Dermis microvascular lymphatic vessel endothelial cell (primary cell): ENCODE measurements at regions not wholly inside any gene's neighbourhood (a gene's known extent, or its start where the extent isn't known, plus 50 kb on each side); places are given as distances from the start of the nearest gene placed in this dataset.

Experiments
- DNase-seq, 2 donors: peaks; one replicate each; pipeline versions ENCODE4 v3.0.0 to v3.0.0-alpha.2; 2010; ENCODE audit warnings: low read depth in 2 of 2

DNA sequence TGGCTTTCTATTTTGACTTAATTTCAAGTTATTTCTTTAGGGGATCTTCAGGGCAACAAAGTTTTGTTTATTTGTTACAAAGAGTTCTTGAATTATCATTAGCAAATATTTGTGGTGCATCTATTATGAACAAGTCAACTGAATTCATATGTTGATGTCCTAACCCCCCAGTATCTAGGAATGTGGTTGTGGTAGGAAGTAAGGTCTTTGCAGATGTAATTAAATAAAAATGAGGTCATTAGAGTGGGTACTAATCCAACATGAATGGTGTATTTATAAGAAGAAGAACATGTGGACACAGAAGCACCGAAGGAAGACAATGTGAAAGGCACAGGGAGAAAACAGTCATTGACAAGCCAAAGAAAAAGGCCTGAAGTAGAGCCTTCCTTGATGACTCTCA, 474.0 kb upstream of the DAB2 start:
- no peak for DNase-seq

- no peak for DNase-seq
Measured at GRCh38 chr5:39896706-39897105, 471.9 kb upstream of the DAB2 start.

DNA sequence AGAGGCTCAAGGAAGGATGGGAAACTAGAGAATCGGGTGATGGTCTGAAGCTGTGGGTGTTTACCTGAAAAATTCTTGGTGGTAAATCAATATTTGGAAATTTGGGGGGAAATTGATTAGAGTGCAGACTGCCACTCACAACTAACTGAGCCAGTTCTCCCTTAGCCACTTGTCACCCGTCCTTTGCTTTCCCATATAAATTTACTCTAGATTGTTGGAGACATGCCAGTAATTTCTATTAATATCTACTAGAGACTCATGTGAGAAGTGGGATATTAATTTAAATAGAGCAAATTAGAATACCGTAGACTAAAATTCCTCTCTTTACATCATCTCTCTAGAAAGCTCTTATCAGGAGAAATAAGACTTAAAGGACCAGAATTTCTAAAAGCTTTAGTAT, 471.3 kb upstream of the DAB2 start:
- no peak for DNase-seq

DNA sequence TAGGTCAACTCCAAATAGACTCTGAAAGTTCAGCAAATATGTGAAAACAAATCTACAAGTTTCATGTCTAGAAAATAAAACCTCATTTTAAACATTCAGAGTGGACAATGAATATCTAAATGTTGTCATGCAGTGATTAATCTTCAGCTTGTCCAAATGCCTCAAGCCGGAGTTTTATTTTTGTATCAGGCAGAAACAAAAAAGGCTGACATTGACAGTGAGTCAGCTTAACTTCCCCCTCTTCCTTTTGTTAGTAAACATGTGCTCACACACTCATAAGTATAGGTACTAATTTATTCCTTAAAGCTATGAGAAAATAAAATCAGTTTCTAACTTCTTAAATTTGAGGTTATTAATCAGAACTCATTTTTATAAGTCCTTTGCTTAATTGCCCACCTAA, 467.9 kb upstream of the DAB2 start:
- DNase-seq, result peak in 1 of 2 donors; percentile 64

- DNase-seq, result peak in 1 of 2 donors; percentile 12
Measured at GRCh38 chr5:39891376-39891775, 466.6 kb upstream of the DAB2 start.

DNA sequence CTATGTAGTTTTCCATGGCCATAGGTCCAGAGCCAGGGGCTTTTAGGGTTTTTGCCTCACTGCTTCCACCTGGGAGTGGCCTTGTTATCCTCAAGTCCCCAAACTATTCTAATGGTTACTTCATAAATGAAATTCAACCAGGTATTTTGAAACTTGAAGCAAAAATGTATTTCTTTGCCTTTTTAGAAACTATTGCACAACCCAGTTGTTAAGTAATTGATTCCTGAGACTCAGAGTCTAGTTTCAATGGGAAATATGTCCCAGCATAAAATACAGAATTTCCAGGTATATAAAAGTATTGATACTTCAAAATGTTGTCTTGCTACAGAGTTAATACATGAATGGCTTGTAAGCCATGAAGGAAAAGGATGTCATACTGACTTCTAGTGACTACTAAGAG, 456.2 kb upstream of the DAB2 start:
- no peak for DNase-seq

DNA sequence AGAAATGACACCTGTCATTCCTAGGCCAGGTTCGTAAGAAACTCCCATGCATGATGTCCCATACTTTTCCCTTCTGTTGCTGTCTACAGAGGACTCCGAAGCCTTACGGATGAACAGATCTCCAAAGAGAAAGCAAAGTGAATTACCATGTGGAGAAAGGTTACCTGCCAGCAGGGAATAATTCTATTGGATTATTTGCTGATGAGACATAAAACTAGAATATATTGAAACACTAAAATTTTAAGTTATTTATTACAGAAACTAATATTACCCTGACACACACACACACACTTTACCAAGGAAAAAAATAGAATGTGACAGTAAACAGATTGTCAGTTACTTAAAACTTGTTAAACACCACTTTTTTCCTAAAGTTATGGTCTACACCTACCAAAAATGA, 452.7 kb upstream of the DAB2 start:
- no peak for DNase-seq

GRCh38 chr5:39876146-39876545, 451.4 kb upstream of the DAB2 start:
- no peak for DNase-seq

DNA sequence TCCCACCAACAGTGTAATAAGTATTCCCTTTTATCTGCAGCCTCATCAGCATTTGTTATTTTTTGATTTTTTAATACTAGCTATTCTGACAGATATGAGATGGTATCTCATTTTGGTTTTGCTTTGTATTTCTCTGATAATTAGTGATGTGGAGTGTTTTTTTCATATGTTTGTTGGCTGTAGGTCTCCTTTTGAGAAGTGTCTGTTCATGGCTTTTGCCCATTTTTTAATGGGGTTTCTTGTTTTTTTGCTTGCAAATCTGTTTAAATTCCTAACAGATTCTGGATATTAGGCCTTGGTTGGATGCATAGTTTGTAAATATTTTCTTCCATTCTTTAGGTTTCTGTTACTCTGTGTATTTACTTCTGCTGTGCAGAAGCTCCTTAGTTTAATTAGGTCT, 445.4 kb upstream of the DAB2 start:
- no peak for DNase-seq

DNA sequence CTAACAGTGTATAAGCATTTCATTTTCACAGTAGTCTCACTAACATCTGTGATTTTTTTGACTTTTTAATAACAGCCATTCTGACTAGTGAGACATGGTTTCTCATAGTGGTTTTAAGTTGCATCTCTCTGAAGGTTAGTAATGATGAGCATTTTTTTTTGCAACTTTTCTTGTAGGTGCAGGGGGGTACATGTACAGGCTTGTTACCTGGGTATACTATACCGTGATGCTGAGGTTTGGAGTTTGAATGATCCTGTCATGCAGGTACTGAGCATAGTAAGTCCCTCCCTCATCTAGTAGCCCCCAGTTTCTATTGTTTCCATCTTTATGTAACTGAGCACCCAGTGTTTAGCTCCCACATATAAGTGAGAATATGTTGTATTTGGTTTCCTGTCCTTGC, 444.6 kb upstream of the DAB2 start:
- DNase-seq, result no peak

- DNase-seq, result no peak
Measured at GRCh38 chr5:39867923-39868322, 443.1 kb upstream of the DAB2 start.

DNA sequence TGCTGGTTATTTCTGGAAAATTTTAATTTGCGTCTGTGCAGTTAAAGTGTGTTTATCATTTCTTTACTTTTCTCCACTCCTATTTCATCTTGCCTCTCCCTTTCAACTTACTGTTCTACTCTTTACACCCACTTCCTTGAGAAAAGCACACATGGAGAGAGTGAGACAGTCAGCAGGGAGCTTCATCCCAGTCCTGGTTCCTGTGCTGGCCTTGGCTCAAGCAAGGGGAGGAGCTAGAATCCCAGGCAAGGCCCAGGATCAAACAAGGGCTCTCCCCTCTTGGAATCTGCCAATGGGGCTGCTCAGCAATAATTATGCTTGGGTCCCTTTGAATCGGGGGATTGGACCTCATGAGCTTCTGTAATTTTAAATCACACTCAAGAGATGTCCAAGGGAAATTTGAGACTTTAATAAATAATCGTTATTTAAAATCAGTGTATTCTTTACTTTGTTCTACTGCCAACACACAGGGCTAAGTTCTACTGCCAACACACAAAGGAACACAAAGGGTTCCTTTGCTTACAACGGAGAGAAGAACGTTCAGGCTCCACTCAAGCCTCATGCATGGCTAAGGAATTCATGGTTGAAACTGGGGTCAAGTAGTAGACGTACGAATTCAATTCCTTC, 439.3 kb upstream of the DAB2 start:
- DNase-seq, result no peak

GRCh38 chr5:39857041-39857440, 432.3 kb upstream of the DAB2 start:
- no peak for DNase-seq

- no peak for DNase-seq
Measured at GRCh38 chr5:39854771-39855410, 430.1 kb upstream of the DAB2 start.

DNA sequence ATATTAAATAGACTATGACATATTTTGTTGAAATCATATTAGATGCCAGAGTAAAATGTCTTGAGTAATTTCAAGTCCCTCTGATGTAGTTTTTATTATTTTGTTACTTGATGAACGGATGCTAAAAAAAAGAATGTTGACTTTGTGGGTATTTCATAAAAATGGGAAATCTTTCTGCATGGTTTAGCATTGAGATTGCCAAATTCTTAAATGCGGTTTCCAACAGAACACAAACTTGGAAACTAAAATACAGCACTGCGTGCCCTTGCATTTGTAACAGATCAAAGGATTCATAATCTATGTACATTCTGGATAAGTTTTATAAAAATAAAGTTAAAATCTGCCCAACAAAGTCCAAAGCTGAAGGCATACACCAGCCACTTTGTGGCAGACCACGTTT, 425.5 kb upstream of the DAB2 start:
- DNase-seq, result no peak

DNA sequence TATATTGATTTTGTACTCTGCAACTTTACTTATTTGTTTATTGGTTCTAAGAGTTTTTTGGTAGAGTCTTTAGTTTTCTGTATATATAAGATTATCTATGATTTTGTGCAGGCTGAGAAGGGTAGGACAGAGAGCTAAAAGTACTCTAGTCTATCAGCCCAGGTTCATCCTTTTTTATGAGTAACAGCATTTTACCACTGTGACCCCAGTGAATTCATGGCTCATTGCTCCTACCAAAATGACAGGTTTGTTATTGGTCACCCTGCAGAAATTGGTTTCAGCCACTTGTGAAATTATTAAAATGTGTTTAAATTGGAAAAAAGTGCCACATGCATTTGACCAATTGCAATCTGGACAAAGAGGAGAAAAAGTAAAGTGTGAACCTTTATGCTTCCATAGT, 421.4 kb upstream of the DAB2 start:
- DNase-seq, result no peak

DNA sequence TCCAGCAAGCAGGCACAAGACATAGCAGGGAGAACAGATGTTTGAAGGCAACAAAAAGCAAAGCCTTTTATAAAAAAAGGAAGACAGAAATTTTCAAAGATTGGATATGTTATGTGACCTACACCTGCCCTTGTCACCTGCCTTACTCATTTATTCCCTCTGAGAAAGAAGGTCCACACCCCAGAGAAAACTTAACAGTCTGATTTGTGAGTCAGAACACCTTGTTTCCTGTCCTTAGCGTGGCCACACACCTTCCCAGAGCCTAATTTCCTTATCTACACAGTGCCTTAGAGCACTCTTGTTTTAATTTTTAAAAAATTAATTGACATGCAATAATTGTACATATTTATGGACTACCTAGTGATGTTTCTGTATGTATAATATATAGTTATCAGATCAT, 419.0 kb upstream of the DAB2 start:
- no peak for DNase-seq

DNA sequence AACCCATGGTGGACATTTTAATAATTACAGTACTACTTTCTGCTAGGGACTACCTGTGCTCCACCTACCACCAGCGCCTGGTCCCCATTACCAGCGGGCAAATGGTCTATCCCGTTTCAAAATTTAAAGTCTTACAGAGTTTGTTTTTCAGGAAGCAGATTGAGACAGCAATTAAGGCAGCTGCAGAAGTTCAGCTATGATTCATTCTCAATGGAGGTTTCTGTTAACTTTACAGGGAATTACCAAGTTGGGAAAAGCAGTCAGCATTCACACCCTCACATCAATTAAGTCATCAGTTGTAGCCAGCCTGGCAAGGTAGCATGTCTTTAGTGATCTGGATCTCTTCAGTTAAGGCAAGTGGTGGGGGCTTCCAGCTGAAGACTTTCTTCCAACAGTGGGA, 410.6 kb upstream of the DAB2 start:
- peak in 1 of 2 donors; percentile 0 for DNase-seq

DNA sequence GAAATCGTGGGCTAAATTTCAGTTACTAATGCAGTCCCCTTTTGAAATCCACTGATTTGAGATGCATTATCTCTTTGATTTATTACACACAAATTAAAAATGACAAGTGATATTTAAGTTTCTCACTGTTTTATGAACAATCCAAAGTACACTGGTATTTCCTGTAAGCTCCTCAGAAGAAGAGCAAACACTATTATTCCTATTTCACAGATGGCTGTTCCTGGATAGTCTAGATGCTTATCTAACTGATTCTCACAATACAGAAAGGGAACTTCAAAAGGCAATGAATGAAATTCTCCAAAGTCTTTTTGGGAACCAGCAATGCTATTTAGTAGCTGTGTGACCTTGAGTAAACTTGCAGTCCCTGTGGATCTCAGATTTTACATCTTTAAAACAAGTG, 404.7 kb upstream of the DAB2 start:
- no peak for DNase-seq

- DNase-seq, result no peak
Measured at GRCh38 chr5:39826051-39826450, 401.3 kb upstream of the DAB2 start.

DNA sequence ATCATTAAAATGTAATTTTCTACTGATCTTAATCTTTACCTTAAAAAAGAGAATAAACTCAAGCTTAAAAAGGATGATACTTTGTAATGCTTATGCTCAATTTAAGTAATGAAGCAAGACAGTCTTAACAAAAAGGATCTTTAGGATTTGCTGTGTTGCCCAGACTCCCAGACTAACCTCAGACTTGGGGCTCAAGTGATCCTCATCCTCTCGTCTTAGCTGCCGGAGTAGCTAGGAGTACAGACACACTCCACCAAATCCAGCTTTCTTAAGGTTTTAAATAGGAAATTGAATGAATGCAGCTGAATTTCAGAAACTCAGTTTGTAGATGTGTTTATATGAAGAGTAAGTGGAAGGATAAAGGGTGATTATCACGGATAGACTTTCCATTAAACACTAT, 400.5 kb upstream of the DAB2 start:
- DNase-seq, result no peak

DNA sequence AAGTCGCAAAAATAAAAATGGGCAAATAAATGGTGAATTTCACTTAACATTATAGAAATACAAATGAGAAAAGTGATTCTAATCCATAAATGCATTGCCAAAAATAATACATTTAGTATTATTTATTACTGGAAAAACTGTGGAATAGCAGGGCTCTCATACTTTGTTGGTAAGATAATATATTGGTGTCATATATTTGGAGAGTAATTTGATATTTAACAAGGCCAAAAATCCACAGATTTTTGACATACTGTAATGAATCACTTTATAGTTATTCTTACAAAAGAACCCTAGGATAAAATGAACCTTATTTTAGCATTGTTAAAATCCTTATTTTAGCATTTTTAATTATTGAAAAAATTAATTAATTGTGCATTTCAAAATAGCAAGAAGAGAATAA, 397.2 kb upstream of the DAB2 start:
- DNase-seq, result no peak

- no peak for DNase-seq
Measured at GRCh38 chr5:39816866-39817265, 392.1 kb upstream of the DAB2 start.
